ENCODE measurements at regions not wholly inside any gene's neighbourhood (a gene's known extent, or its start where the extent isn't known, plus 50 kb on each side); places are given as distances from the start of the nearest gene placed in this dataset.

- CTCF ChIA-PET (ENCODE audit: unreplicated experiment): no interaction called here
- no TSS peak for BruUV-seq (replicated peaks)
- H2AFZ ChIP-seq (ENCODE audit: low read length): no peak overlapping the region
- H3K4me2 ChIP-seq (ENCODE audit: low read length): no peak overlapping the region
- no peak for TF ChIP-seq EZH2phosphoT487 (IDR thresholded peaks at IDR 0.05; ENCODE audit: borderline replicate concordance, low read depth, low read length)
- TF ChIP-seq, protein P1, sequence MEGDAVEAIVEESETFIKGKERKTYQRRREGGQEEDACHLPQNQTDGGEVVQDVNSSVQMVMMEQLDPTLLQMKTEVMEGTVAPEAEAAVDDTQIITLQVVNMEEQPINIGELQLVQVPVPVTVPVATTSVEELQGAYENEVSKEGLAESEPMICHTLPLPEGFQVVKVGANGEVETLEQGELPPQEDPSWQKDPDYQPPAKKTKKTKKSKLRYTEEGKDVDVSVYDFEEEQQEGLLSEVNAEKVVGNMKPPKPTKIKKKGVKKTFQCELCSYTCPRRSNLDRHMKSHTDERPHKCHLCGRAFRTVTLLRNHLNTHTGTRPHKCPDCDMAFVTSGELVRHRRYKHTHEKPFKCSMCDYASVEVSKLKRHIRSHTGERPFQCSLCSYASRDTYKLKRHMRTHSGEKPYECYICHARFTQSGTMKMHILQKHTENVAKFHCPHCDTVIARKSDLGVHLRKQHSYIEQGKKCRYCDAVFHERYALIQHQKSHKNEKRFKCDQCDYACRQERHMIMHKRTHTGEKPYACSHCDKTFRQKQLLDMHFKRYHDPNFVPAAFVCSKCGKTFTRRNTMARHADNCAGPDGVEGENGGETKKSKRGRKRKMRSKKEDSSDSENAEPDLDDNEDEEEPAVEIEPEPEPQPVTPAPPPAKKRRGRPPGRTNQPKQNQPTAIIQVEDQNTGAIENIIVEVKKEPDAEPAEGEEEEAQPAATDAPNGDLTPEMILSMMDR (conservative IDR thresholded peaks at IDR 0.05; ENCODE audit: low read length): no peak
- no peak overlapping the region for H3K27ac ChIP-seq (ENCODE audit: low read depth, low read length, poor library complexity, severe bottlenecking)
- H3K9me3 ChIP-seq (ENCODE audit: low read length): no peaks in the 10 kb centered on the region
- no peak overlapping the region for H3K4me3 ChIP-seq (ENCODE audit: low read depth, low read length, poor library complexity, severe bottlenecking)
- no peaks in the 10 kb centered on the region for H3K79me2 ChIP-seq (ENCODE audit: insufficient read depth, low read depth, low read length)
- no peaks in the 10 kb centered on the region for H3K36me3 ChIP-seq (ENCODE audit: insufficient read depth, low read length)
- intact Hi-C loops (cut with micrococcal nuclease; ENCODE audit: unreplicated experiment): loop anchor here (10.0 kb wide), 1 partner anchor 1367 kb away; no protein-coding TSS in a partner anchor
- no peaks in the 10 kb centered on the region for H3K9me2 ChIP-seq (ENCODE audit: insufficient read depth, low read length)
- no peaks in the 10 kb centered on the region for H3K4me1 ChIP-seq (ENCODE audit: insufficient read depth, low read length, poor library complexity, severe bottlenecking)
- no peaks in the 10 kb centered on the region for H4K20me1 ChIP-seq (ENCODE audit: insufficient read depth, low read length)
- POLR2A ChIA-PET: no interaction called here
- DNase-seq (ENCODE audit: low spot score): no peak
Measured at GRCh38 chr6:21931641-21932335, 338.2 kb downstream of the SOX4 start.

DNA sequence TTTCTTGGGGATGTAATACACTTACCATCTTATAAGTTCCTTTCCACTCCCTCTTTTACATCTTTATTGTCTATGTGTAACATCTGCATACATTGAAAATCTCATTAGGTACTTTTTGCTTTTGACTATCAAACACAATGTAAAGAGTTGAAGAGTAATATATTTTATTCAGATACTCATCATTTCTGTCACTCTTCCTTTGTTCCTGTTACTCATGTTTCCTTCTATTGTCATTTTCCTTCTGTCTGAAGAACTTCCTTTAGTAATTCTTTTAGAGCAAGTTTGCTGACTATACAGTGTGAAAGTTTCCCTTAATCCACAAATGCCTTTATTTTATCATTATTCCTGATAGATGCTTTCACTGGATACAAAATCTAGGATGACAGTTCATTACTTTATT, 339.8 kb downstream of the SOX4 start:
- ChIA-PET CTCF (ENCODE audit: unreplicated experiment) (no interaction called here), POLR2A (no interaction called here)
- H3K4me2 ChIP-seq (ENCODE audit: low read length): no peak overlapping the region
- BruUV-seq (replicated peaks): no TSS peak
- no peaks in the 10 kb centered on the region for H3K9me2 ChIP-seq (ENCODE audit: insufficient read depth, low read length)
- H3K79me2 ChIP-seq (ENCODE audit: insufficient read depth, low read depth, low read length): no peaks in the 10 kb centered on the region
- H3K36me3 ChIP-seq (ENCODE audit: insufficient read depth, low read length): no peaks in the 10 kb centered on the region
- H4K20me1 ChIP-seq (ENCODE audit: insufficient read depth, low read length): no peaks in the 10 kb centered on the region
- DNase-seq (ENCODE audit: low spot score): no peak
- intact Hi-C loops (cut with micrococcal nuclease; ENCODE audit: unreplicated experiment): loop anchor here (10.0 kb wide), 1 partner anchor 1369 kb away; no protein-coding TSS in a partner anchor
- no peaks in the 10 kb centered on the region for H3K4me1 ChIP-seq (ENCODE audit: insufficient read depth, low read length, poor library complexity, severe bottlenecking)
- no peak overlapping the region for H3K4me3 ChIP-seq (ENCODE audit: low read depth, low read length, poor library complexity, severe bottlenecking)
- H2AFZ ChIP-seq (ENCODE audit: low read length): no peak overlapping the region
- no peak for TF ChIP-seq EZH2phosphoT487 (IDR thresholded peaks at IDR 0.05; ENCODE audit: borderline replicate concordance, low read depth, low read length)
- TF ChIP-seq, protein P1 (conservative IDR thresholded peaks at IDR 0.05; ENCODE audit: low read length): no peak
- no peaks in the 10 kb centered on the region for H3K9me3 ChIP-seq (ENCODE audit: low read length)
- no peak overlapping the region for H3K27ac ChIP-seq (ENCODE audit: low read depth, low read length, poor library complexity, severe bottlenecking)

- intact Hi-C loops (cut with micrococcal nuclease; ENCODE audit: unreplicated experiment): loop anchor here (2.0 to 10.0 kb wide), 2 partner anchors 338 to 1370 kb away; no protein-coding TSS in a partner anchor
- Histone ChIP-seq H3K9me2 (ENCODE audit: insufficient read depth, low read length) (no peaks in the 10 kb centered on the region), H3K4me2 (ENCODE audit: low read length) (no peak overlapping the region), H3K27ac (ENCODE audit: low read depth, low read length, poor library complexity, severe bottlenecking) (no peak overlapping the region), H3K4me3 (ENCODE audit: low read depth, low read length, poor library complexity, severe bottlenecking) (no peak overlapping the region), H3K36me3 (ENCODE audit: insufficient read depth, low read length) (no peaks in the 10 kb centered on the region), H2AFZ (ENCODE audit: low read length) (no peak overlapping the region), H3K4me1 (ENCODE audit: insufficient read depth, low read length, poor library complexity, severe bottlenecking) (no peaks in the 10 kb centered on the region), H3K9me3 (ENCODE audit: low read length) (no peaks in the 10 kb centered on the region), H3K79me2 (ENCODE audit: insufficient read depth, low read depth, low read length) (no peaks in the 10 kb centered on the region), H4K20me1 (ENCODE audit: insufficient read depth, low read length) (no peaks in the 10 kb centered on the region)
- TF ChIP-seq, protein P1 (conservative IDR thresholded peaks at IDR 0.05; ENCODE audit: low read length): no peak
- no peak for TF ChIP-seq EZH2phosphoT487 (IDR thresholded peaks at IDR 0.05; ENCODE audit: borderline replicate concordance, low read depth, low read length)
- ChIA-PET CTCF (ENCODE audit: unreplicated experiment) (no interaction called here), POLR2A (no interaction called here)
- no peak for DNase-seq (ENCODE audit: low spot score)
- BruUV-seq (replicated peaks): no TSS peak
Measured at GRCh38 chr6:21935142-21935541, 341.6 kb downstream of the SOX4 start.
